ENCODE measurements at regions not wholly inside any gene's neighbourhood (a gene's known extent, or its start where the extent isn't known, plus 50 kb on each side); places are given as distances from the start of the nearest gene placed in this dataset.
A peak's percentile ranks its signal among the peaks of the same experiment; 100 is the strongest.
"Not testable (repeated sequence)": the region's sequence is repeated elsewhere in the genome, so short reads cannot be mapped to it uniquely, and the experiment has no call there.

DNA sequence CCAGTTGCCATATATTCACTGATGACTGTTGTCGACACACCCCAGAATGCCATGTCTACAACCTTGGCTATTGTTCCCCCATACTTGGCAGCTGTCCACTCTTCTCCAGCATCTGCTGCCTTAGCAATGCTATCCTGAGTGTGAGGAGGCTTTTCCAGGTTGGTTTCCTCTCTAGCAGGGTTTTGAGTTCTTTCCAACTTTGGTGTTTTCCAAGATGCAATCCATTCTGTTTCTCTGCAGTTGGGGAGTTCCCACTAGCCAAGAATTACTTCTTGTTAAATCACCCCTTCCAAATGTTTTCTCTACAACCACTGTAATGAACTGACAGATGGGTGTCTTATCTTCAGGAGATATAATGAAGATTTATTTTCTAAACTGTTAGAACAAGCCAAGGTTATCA is 617.4 kb downstream of the CCSER2 start:
- peak; percentile 22 for DNase-seq

DNA sequence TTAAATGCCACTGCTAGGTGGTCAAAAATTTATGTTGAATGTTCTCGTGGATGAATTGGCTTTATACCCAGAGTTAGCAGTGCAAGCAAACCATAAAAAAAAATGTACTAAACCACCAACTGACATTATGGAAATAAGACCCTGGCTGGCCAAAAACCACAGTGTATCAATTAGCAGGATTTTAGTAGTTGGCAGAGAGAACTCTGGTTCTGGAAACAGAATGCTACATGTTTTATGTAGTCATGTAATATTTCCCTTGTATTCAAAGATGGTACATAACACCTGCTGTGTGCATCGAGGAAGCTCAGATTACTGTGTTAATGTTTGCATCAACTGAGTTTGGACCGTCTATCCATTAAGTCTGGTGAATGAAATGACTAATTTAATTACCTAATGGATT is 618.5 kb downstream of the CCSER2 start:
- peak; percentile 79 for DNase-seq

DNA sequence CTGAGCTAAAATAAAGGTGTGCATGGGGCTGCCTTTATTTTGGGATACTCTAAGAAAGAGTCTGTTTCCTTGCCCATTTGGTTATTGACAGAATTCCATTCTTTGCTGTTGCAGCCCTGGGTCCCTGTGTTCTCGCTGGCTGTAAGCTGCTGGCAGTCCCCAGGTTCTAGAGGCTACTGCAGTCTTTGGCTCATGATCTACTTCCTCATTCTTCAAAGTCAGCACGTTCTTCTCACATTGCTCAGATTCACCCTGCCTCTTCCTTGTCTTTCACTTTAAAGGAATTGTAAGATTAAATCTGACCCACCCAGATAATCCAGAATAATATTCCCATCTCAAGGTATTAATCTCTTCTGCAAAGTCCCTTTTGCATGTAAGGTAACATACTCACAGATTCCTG is 620.3 kb downstream of the CCSER2 start:
- no peak for DNase-seq

DNA sequence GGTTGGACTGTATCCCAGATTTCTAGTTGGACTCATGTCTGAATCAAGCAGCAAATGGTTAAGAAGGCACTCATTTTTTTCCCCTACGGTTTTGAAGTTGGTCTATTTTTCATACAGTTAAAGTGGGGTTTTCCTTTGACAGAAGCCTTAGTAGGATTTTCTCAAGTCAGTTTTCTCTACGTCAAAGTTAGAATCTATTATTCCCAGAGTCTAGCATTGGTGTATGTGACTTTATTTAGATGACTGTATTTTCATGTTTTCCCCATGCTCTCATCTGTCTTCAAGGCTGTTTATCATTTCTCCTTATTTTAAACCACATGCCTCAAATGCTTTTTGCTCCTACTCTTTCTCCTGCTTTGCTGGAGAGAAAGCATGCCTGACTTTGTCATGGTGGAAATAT is 623.2 kb downstream of the CCSER2 start:
- no peak for DNase-seq

DNA sequence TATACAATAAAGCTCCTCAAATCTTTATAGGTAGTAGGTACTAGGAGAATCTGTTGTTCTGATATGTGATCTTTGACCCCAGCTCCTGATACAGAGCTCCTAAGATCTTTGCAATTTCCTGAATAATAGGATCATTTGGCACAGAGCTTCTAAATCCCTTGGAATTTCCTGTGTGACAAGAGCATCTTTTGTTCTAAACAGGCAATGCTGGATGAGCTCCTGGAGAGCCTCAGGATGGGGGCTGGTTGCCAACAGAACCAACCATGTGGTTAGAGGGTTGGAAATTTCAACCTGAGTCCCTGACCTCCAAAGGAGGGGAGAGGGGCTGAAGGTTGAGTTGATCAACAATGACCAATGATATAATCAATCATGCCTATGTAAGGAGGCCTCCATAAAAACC is 629.0 kb downstream of the CCSER2 start:
- no peak for DNase-seq

DNA sequence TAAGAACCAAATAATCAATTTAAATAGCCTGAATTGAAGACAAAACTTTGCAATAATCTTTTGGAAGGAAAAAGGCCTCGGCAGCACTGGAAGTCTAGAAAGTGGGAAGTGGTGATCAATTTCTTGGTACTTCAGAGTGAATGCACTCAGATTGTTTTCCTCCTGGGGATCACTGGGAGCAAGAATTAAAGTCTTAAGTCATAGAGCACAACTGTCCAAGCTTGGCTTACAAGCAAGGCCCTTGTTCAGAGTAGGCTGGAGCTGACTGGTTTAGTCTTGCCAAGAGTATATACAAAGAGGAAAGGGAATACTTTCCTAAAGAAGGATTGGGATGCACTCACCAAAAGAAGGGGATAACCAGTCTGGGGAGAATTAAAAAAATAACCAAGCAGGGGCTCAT is 637.1 kb downstream of the CCSER2 start:
- DNase-seq, result no peak

DNA sequence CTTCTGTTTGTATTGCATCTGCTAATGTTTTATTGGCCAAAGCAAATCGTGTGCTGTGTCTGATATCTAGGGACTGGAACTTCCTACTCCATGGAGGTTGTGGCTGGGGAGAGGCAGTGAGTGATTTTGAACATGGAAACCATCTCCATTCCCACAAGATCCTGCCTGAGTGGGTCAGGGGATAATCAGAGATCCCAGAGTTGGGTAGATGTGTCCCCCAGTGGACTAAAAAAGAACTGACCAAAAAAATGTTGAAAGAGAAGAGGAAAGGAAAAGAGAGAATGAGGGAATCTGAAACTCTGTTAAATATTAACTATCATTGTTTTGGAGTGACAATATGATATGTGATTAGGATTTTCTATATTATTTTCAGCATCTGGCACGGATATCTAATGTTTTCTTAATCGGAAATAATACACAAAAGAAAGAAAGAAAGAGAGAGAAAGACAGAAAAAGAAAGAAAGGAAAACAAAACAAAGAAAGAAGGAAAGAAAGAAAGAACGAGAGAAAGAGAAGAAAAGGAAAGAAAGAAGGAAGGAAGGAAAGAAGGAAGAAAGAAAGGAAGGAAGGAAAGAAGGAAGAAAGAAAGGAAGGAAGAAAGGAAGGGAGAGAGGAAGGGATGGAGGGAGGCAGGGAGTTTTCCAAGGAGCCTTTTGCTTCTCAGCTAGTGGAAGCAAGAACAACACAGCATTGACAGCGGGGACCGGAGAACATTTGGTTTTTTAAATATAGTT is 638.5 kb downstream of the CCSER2 start:
- no peak for DNase-seq

DNA sequence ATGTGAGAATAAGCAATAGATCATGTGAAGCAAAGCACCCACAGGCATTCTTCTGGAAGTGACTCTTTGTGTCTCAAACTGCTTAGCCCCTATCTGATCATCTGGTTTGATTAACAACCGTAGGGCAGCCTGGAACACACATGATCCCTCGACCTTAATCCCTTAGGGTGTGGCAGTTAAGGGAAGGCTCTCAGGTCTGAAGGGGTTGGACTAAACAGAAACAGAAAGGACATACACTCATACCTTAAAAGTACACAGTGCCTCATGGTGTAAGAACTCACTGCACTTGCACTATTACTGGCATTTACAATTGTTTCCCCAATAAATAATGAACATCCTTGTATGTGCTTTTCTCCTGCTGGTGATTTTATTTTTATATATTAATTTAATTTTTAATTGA is 640.9 kb downstream of the CCSER2 start:
- DNase-seq, result not testable (repeated sequence)

DNA sequence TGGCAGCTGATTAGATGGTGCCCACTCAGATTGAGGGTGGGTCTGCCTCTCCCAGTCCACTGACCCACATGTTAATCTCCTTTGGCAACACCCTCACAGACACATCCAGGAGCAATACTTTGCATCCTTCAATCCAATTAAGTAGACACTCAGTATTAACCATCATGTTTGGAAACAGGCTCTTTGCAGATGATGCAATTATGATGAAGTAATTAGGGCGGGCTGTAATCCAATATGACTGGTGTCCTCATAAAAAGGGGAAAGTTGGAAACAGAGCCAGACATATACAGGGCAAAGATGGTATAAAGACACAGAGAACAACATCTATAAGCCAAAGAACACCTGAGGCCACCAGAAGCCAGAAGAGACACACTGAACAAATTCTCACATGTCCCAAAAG is 658.6 kb downstream of the CCSER2 start:
- DNase-seq, result peak; percentile 22

DNA sequence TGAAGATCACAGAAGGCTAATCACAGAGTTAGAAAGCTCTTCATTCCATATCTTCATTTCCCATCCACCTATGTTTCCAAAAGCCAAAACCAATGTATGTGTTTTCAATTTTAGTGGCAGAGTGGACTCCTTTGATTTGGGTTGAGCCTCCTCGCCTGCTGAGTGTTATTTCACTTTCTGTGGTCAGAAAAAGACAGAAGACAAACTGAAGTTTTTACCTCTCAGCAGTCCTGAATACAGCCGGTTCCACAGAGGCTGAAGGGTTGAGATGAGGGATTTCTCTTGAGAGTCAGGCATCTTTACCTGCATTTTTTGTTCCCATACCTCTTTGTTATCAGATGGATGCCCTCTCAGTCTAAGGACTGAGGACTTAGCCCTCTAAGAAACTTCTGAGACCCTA is 659.6 kb downstream of the CCSER2 start:
- DNase-seq, result no peak

DNA sequence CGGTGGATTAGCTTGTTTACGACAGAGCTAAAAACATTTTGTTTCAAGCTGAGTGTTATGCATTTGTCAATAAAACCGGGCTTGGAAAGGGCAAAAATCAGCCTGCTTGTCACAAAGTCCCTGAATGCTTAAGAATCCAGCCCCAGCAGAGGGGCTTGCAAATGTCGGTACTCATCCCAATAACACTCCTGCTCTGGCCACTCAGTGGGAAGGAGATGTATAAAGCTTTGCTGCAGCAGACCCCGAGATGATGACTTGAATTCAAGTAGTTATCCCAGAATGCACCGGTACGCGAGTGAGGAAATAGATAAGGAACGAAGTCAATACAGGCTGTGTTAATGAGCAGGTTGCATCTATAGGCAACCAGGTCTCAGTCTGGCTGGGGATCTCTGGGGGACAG is 662.3 kb downstream of the CCSER2 start:
- no peak for DNase-seq

DNA sequence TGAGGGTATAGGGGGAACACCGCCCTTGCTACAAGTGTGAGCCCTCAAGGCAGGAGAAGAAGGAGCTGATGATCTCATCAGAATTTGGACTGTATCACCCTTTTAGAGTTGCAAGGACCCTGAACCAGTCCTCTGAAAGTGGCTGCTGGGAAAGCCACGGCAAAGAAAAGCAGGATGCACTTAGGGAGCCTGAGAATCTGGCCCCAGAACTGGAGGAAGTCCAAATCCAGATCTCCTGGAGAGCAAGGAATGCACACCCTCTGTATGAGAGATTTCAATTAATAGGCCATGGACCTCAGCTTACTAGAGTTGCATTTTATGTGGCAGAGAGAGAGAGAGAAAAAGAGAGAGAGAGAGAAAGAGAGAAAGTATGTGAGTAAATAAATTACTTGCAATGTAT is 662.9 kb downstream of the CCSER2 start:
- DNase-seq, result no peak

DNA sequence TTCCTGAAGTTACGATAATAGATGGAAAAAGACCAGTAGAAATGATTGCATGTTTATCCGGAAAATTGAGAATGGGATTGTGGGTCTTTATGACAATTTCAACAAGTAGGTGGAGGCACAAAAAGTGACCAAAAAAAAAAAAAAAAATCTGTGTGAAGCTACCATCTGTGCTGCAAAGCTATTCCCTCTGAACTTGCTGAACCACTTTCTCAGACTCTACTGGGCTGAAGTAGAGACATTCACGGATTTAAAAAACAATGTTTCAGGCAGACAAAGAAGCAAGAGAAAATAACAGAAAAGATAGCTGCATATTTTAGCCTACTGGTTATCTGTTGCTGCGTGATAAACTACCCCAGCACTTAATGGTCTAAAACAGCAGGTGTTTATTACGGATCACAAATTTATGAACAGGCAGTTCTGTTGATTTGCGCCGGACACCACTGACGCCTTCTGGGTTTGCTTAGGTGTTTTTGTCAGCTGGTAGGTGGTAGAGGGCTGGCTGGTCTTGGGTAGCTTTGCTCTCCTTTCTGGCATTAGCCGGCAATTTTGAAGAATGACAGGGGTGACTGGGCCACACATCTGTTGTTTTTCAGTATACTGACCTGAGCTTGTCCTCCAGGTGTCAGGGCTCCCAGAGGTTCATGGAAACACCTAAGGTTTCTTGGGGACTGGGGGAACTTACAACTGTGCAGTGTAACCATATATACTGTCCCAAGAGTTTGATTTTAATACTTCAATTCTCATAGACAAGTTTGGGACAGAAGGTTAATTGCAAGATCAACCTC is 665.1 kb downstream of the CCSER2 start:
- DNase-seq, result no peak

DNA sequence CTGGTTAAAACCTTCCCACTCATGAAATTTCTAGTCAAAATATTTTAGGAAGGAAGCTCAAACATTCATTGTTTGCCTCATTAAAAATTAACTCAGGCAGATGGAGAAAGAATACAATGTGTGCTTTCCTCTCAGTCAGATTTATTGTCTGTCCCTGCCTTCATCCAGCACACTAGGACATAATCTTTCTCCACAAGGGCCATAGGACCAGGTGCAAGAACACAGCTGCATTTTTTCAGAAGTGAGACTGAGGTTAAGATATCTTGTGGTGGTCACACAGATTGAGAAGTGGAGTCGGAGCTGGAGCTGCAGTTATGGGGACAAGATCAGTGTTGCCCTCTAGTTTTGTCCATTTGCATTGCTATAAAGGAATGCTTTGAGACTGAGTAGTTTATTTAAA is 666.3 kb downstream of the CCSER2 start:
- no peak for DNase-seq

DNA sequence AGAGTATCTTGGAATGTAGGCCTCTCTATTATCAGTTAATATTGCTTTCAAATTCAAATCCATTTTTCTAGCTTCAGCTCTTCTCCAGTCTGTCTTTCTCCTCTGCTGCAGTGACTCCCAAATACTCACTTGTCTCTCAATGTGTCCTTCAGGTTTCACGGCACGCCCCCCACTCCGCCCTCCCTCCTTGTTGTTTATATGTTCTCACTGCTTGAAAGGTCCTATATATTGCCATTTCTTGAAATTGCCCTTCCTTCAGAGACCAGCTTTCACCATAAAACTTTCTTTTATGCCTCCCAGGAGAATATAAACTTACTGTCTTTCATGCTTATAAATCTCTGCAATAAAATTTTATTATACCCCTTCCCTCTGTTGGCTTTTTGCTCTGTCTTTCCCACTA is 668.2 kb downstream of the CCSER2 start:
- no peak for DNase-seq

DNA sequence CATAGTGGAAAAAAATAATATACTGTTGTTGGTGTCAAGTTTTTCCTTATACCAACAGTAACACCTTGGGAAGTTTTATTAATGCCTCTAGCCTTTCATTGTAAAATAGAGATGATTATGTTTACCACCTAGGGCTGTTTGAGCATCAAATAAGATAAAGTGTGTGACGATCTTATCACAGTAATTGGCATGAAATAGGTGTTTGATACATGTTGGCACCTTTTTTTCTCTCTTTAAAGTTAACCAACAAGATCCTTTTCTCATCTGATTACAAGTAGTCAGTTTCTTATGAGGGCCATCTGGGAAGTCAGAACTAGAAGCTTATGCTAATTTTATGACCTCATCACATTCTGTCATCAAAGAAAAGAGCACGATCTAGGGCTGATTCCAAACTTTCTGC is 669.5 kb downstream of the CCSER2 start:
- DNase-seq, result no peak

DNA sequence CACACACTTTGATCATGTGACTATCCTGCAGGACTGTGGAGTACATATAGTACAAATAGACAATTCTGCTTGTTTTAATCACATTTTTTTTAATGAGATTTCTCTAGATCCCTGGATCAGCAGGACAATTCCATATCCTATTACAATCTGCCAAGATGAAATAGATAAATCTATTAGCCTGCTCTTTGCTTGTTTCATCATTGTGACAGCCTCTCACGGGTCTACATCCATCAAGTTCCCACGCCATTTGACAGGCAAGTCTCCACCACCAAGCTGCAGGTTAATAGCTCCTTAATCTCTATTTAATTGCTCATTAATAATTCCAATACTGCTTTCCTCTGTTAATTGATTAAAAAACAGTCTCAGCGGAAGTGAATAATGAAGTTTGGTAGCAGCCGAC is 671.5 kb downstream of the CCSER2 start:
- DNase-seq, result no peak

DNA sequence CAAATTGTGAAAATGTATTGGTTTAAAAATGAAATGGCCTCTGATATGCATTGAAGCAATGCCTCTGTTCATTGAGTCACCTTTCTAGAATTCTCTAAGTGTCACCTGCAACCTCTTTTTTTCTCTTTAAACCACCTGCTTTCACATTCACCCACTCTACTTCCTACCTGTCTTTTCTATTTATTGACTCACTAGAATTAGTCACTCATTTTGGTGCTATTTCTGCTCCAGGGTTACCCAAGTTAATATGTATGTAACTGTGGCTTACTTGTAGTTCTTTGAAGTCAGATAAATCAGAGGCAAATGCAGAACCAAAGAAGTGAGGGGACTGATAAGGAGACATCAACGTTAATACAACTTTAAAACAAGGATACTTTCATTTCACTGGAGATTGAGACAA is 674.7 kb downstream of the CCSER2 start:
- no peak for DNase-seq

DNA sequence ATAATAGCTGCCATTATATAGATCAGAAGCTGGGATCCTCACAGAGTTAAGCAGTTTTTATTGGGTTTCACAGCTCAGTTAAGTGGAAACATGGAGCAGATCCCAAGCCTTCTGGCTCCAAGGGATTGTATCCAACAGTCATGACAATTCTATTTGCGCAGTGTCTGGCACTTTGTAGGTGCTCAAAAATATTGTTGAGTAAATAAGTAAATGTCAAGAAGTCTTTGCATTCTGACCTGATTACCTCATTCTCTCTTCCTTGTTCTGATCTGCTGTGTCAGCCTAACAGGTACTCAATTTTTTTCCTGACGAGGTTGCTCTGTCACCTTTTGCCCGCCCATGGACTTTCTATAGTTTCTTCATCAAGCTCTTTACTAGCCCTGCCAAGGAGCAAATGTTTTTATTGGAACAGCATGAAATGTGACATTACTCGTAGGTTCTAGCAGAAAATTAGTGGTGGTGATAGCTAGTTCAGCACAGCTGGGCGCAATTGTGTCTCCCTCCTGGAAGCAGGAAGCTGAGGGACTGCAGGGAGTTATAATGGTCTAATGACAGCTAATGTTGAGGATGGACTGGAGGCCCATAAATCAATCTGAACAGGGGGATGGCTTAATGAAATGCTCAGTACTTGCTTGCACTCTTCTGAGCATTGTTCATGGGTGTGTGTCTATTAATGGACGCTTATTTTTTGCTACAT is 680.2 kb downstream of the CCSER2 start:
- DNase-seq, result no peak

DNA sequence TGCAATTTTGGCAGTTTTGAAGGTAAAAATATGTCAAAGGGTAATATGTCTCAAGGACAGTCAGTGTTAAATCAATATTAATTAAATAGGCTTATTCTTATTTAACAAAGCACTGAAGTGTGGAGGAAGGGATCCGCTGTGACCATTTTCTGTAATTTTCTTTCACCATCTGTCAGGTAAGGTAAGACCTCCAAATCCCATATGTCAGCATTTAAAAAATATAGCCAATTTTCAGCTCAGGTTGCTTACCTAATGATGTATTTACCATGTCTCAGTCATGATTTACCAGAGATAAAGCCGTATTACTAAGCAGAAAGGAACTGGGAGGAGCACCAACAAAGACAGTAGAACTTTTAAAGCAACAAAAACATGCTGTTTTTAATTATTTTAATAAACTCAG is 683.9 kb downstream of the CCSER2 start:
- DNase-seq, result peak; percentile 89

DNA sequence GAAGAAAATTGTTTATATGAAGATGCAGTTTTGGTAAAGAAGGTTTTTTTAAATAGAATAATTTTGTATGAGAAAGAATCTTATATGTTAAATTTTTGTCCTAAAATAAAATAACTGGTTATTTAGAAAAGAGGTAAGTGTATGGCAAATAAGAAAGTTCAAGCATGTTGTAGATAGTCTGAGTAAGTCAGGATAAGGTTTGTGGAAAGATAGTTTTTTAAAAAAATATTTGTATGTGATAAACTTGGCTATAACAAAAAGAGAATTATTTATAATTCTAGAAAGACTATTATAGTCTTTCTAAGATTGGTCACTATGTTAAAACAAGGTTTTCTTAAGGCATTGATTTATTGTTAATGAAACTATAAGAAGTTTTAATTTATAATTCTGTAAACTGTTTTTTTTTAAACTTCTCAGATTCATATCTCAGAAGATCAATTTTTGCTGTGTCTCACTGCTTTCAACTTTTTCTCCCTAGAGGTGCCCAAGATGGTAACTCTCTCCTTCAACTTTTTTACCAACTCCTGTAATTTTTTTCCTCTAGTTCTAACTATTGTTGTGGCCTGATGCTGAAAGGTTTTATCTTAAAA is 698.6 kb downstream of the CCSER2 start:
- peak; percentile 7 for DNase-seq

DNA sequence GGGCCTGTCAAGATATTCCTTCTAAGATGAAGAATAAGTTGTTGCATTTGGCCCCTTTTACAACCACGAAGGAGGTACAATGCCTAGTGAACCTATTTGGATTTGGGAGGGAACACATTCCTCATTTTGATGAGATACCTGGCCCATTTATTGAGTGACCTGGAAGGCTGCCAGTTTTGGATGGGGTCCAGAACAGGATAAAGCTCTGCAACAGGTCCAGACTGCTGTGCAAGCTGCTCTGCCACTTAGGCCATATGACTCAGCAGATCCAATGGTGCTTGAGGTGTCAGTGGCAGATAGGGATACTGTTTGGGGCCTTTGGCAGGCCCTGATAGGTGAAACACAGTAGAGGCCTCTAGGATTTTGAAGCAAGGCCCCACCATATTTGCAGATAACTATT is 704.6 kb downstream of the CCSER2 start:
- peak; percentile 28 for DNase-seq

DNA sequence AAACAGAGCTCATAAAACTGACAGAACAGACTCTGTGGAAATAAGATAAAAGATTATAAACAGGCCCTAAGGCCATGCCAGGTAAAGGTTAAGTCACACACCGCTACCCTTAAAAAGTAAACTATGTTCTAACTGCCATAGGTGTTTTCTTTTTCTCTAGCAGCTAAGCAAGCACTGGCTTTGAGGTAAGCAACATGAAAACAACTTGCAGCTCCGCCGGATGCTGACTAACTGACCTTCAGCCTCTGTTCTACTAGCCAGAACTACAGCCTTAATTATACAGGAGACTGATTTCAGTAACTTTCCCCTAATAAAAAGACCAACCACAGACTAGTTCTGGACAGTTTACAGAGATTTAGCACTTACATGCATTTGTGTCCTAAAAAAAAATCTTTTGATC is 708.3 kb downstream of the CCSER2 start:
- no peak for DNase-seq

DNA sequence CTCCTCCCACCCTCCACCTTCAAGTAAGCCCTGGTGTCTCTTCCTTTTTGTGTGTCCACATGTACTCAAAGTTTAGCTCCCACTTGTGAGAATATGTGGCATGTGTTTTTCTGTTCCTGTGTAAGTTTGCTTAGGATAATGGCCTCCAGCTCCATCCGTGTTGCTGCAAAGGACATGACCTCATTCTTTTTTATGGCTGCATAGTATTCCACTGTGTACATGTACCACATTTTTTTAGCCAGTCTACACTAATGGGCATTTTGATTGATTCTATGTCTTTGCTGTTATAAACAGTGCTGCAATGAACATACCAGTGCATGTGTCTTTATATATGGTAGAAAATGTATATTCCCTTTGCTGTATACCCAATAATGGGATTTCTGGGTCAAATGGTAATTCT is 710.9 kb downstream of the CCSER2 start:
- no peak for DNase-seq

All from NCI-H2171 treated with DMSO at 0.1 percent for 48 hours (cell line).